Smooth muscle cell (in vitro differentiated cells): ENCODE measurements at regions not wholly inside any gene's neighbourhood (a gene's known extent, or its start where the extent isn't known, plus 50 kb on each side); places are given as distances from the start of the nearest gene placed in this dataset.

Source experiments
- DNase-seq: peaks from one replicate; lab custom pipeline; 2025; ENCODE audit not compliant: unreplicated experiment; lab: John Stamatoyannopoulos, UW
- H2AFZ ChIP-seq: fragments of 200-600 bp; sonication (generic); 2 replicates; pipeline ENCODE4 v1.6.0; 2016; ENCODE audit warnings: antibody characterized with exemption, low read depth, mild to moderate bottlenecking
- H3F3A ChIP-seq: fragments of 200-600 bp; sonication (generic); 2 replicates; pipeline ENCODE4 v1.6.0; 2017; ENCODE audit warnings: antibody characterized with exemption, low read depth
- H3K27ac ChIP-seq: fragments of 200-600 bp; sonication (generic); 2 replicates; pipeline ENCODE4 v1.5.1; 2016; ENCODE audit warnings: low read depth, mild to moderate bottlenecking
- H3K27me3 ChIP-seq: fragments of 200-600 bp; sonication (generic); 2 replicates; pipeline ENCODE4 v1.6.1; 2016; ENCODE audit warnings: low read depth, mild to moderate bottlenecking
- H3K36me3 ChIP-seq: fragments of 200-600 bp; sonication (generic); 2 replicates; pipeline ENCODE4 v1.5.1; 2016; ENCODE audit warnings: low read depth
- H3K4me1 ChIP-seq: fragments of 200-600 bp; sonication (generic); 2 replicates; pipeline ENCODE4 v1.5.1; 2016; ENCODE audit warnings: low read depth
- H3K4me2 ChIP-seq: fragments of 200-600 bp; sonication (generic); 2 replicates; pipeline ENCODE4 v1.6.0; 2016; ENCODE audit warnings: mild to moderate bottlenecking
- H3K4me3 ChIP-seq: fragments of 200-600 bp; sonication (generic); 2 replicates; pipeline ENCODE4 v1.5.1; 2016; ENCODE audit warnings: mild to moderate bottlenecking
- H3K79me2 ChIP-seq: fragments of 200-600 bp; sonication (generic); 2 replicates; pipeline ENCODE4 v1.6.0; 2016; ENCODE audit warnings: low read depth, mild to moderate bottlenecking
- H3K9ac ChIP-seq: fragments of 200-600 bp; sonication (generic); 2 replicates; pipeline ENCODE4 v1.6.0; 2016; ENCODE audit warnings: low read depth
- H3K9me3 ChIP-seq: fragments of 200-600 bp; sonication (generic); replicated peaks from 2 replicates; pipeline ENCODE4 v1.5.1; 2016; ENCODE audit warnings: low read depth
- H4K20me1 ChIP-seq: fragments of 200-600 bp; sonication (generic); 2 replicates; pipeline ENCODE4 v1.6.0; 2016; ENCODE audit warnings: low read depth
- WGBS: methylation state at CpG from one replicate; pipeline ENCODE4 v1.1.7; 2016; ENCODE audit warnings: low lambda C conversion rate; 5-methylcytosine and 5-hydroxymethylcytosine counted together
- TF ChIP-seq, protein P1 (sequence below): fragments of 200-600 bp; sonication (generic); IDR thresholded peaks from 2 replicates; pipeline ENCODE4 v1.5.1; 2017; ENCODE audit warnings: borderline replicate concordance, mild to moderate bottlenecking, antibody characterized with exemption; ENCODE audit not compliant: insufficient read depth, poor library complexity, severe bottlenecking

DNA sequence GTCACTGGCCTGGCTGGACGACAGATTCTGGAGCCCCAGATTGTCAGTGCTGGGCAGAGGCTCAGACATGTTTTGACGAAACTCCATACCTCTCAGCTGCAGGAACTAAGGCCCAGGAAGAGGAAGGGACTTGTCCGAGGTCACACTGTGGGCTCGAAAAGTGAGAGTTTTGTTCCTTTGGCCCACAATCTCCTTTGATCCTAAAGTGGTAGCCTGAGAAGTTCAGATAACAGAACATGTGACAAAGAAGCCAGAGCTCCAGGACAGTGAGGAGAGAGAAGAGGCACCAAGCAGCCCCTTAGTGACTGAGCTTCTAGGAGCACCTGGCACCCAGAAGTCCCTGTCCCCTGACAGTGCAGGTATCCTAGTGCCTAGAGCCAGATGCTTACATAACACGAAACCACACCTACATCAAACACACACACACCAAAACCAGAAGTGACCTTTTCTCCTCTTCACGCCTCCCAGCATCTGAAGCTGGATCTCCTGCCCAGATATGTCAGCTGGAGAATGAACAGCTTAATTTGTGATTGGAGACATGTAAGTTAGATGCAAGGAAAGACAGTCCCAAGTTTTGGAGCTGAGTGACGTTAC, 88.9 kb downstream of the ADRB2 start:
- DNase-seq, result no peak
- Histone ChIP-seq H2AFZ (no peak overlapping the region), H3F3A (peaks cover 7% of the 10 kb centered on the region), H3K9me3 (no peaks in the 10 kb centered on the region), H3K27me3 (peaks cover 4% of the 10 kb centered on the region), H3K27ac (no peak overlapping the region), H3K4me1 (peaks cover 15% of the 10 kb centered on the region), H4K20me1 (no peaks in the 10 kb centered on the region), H3K4me2 (no peak overlapping the region), H3K4me3 (no peak overlapping the region), H3K36me3 (no peaks in the 10 kb centered on the region), H3K79me2 (no peaks in the 10 kb centered on the region), H3K9ac (no peak overlapping the region)
- 83% methylated on average over 7 of the region's 7 CpGs for whole genome bisulfite sequencing
- TF ChIP-seq, protein P1, sequence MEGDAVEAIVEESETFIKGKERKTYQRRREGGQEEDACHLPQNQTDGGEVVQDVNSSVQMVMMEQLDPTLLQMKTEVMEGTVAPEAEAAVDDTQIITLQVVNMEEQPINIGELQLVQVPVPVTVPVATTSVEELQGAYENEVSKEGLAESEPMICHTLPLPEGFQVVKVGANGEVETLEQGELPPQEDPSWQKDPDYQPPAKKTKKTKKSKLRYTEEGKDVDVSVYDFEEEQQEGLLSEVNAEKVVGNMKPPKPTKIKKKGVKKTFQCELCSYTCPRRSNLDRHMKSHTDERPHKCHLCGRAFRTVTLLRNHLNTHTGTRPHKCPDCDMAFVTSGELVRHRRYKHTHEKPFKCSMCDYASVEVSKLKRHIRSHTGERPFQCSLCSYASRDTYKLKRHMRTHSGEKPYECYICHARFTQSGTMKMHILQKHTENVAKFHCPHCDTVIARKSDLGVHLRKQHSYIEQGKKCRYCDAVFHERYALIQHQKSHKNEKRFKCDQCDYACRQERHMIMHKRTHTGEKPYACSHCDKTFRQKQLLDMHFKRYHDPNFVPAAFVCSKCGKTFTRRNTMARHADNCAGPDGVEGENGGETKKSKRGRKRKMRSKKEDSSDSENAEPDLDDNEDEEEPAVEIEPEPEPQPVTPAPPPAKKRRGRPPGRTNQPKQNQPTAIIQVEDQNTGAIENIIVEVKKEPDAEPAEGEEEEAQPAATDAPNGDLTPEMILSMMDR, result no peak

DNA sequence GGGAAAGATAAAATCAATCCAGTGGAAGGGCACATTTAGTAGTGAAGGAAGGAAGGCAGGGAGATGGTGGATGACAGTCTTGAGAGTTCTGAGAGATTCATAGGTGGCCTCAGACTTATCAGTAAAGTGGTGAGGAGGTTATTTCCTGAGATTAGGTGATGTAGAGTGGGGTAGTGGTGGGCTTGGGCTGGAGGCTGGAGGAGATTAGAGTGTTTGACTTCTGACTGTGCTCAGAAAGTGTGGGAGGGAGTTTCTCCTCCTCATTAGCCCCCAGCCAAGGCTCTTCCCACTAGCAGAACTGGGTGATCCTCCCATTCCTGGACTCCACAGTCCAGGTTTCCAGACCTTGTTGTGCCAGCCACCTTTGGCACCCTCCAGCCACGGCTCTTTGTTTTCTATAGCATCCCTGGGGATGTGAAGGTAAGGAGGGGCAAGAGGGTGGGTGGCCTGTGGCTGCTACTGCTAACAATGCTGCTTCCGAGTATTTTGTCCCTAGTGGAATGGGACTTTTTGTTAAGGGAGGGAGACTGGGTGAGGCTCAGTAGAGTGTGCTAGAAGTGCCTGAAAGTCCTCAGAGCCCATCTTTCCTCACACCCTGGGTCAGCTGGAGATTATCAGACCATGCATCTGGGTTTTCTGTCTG, 94.4 kb downstream of the ADRB2 start:
- 79% methylated on average over 2 of the region's 2 CpGs for WGBS
- no peak for DNase-seq
- Histone ChIP-seq H3K4me1 (no peaks in the 10 kb centered on the region), H2AFZ (no peak overlapping the region), H4K20me1 (no peaks in the 10 kb centered on the region), H3K79me2 (no peaks in the 10 kb centered on the region), H3F3A (no peaks in the 10 kb centered on the region), H3K9me3 (no peaks in the 10 kb centered on the region), H3K4me3 (no peak overlapping the region), H3K27ac (no peak overlapping the region), H3K27me3 (peaks cover 4% of the 10 kb centered on the region), H3K9ac (no peak overlapping the region), H3K4me2 (no peak overlapping the region), H3K36me3 (no peaks in the 10 kb centered on the region)
- TF ChIP-seq, protein P1, result no peak

DNA sequence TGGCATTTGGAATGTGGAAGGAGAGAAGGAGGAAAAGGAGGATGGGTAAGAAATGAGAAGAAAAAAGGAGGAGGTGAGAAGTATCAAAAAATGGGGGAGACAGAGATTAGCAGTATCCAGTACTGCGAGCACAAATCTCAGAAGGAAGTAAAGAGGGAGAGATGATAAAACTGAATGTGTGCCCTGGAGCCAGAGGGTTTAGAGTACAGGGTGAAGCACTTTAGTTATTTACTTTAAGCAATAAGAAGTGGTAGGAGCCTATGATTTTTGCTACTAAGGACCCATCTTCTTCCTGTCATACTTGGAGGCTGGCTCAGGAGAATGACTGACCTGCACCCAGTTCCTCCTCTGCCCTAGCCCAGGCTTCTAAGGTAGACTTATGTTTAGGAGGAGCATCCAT, 94.9 kb downstream of the ADRB2 start:
- peaks cover 4% of the 10 kb centered on the region for H3K27me3 ChIP-seq
- no peaks in the 10 kb centered on the region for H4K20me1 ChIP-seq
- H2AFZ ChIP-seq, result no peak overlapping the region
- H3K4me2 ChIP-seq, result no peak overlapping the region
- no peak overlapping the region for H3K4me3 ChIP-seq
- H3K36me3 ChIP-seq, result no peaks in the 10 kb centered on the region
- H3K27ac ChIP-seq, result no peak overlapping the region
- no peaks in the 10 kb centered on the region for H3K79me2 ChIP-seq
- H3K4me1 ChIP-seq, result no peaks in the 10 kb centered on the region
- H3K9ac ChIP-seq, result no peak overlapping the region
- no peaks in the 10 kb centered on the region for H3F3A ChIP-seq
- DNase-seq, result no peak
- WGBS, result 68% methylated on average over 1 of the region's 1 CpG
- TF ChIP-seq, protein P1, result no peak
- no peaks in the 10 kb centered on the region for H3K9me3 ChIP-seq

DNA sequence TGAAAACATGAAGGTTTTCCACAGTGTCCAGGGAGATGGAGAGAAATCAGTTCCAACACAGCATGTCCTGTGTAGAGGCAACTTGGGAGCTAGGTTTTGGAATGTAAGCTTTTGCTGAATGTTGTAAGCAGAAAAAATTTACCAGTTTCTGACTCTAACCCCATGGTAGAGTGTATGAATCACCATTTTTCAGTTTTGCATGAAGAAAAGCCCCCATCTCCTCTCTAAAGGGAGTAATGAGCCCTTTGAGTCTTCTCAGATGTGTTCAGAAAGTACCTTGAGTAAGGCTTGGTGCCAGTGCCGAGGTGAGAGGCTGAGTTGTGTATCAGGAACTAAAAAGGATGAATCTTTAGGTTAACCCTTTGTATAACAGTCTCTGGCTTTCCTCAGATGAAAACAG, 96.2 kb downstream of the ADRB2 start:
- Histone ChIP-seq H3F3A (no peaks in the 10 kb centered on the region), H3K27me3 (no peaks in the 10 kb centered on the region), H3K79me2 (no peaks in the 10 kb centered on the region), H3K4me1 (no peaks in the 10 kb centered on the region), H3K4me3 (no peak overlapping the region), H3K27ac (no peak overlapping the region), H3K9ac (no peak overlapping the region), H2AFZ (no peak overlapping the region), H4K20me1 (no peaks in the 10 kb centered on the region), H3K4me2 (no peak overlapping the region), H3K9me3 (no peaks in the 10 kb centered on the region), H3K36me3 (no peaks in the 10 kb centered on the region)
- 57% methylated on average over 1 of the region's 1 CpG for WGBS
- TF ChIP-seq, protein P1, result no peak
- no peak for DNase-seq
